Breast epithelium (tissue), 3 donors: ENCODE measurements at regions not wholly inside any gene's neighbourhood (a gene's known extent, or its start where the extent isn't known, plus 50 kb on each side); places are given as distances from the start of the nearest gene placed in this dataset.

Experiments
- CTCF ChIP-seq, 3 donors: fragments of 450-650 bp; IDR thresholded peaks; one replicate each; pipeline ENCODE4 v1.5.1; 2016 to 2017; ENCODE audit warnings: antibody characterized with exemption in 3 of 3, mild to moderate bottlenecking in 3 of 3, moderate library complexity in 3 of 3
- POLR2A ChIP-seq: fragments of 450-650 bp; IDR thresholded peaks from one replicate; pipeline ENCODE4 v1.6.1; 2016; ENCODE audit warnings: antibody characterized with exemption, mild to moderate bottlenecking, moderate library complexity

- TF ChIP-seq CTCF (IDR thresholded peaks at IDR 0.05) (no peak), POLR2A (no peak)
Observed at GRCh38 chr11:23873406-23873805, 623.4 kb upstream of the LUZP2 start.
